ENCODE measurements at regions not wholly inside any gene's neighbourhood (a gene's known extent, or its start where the extent isn't known, plus 50 kb on each side); places are given as distances from the start of the nearest gene placed in this dataset.

GRCh38 chr5:130678637-130679036 lies 486.4 kb downstream of the HINT1 start:
- TF ChIP-seq POLR2A (IDR thresholded peaks at IDR 0.05; ENCODE audit: low read depth, low read length) (no peak), POLR2AphosphoS5 (IDR thresholded peaks at IDR 0.05; ENCODE audit: low read depth, low read length) (no peak), TAF1 (IDR thresholded peaks at IDR 0.05; ENCODE audit: borderline replicate concordance, low read depth, low read length) (no peak)
